ENCODE measurements at regions not wholly inside any gene's neighbourhood (a gene's known extent, or its start where the extent isn't known, plus 50 kb on each side); places are given as distances from the start of the nearest gene placed in this dataset.

GRCh38 chr1:55423376-55423775 is 208.2 kb upstream of the USP24 start:
- no peak for DNase-seq (ENCODE audit: low read depth, low spot score)

GRCh38 chr1:55420929-55421716 is 206.0 kb upstream of the USP24 start:
- DNase-seq (ENCODE audit: low read depth, low spot score): peak; percentile 46

GRCh38 chr1:55420026-55420425 is 204.9 kb upstream of the USP24 start:
- DNase-seq (ENCODE audit: low read depth, low spot score): no peak

- DNase-seq (ENCODE audit: low read depth, low spot score): no peak
Observed at GRCh38 chr1:55418208-55419000, 203.2 kb upstream of the USP24 start.

- no peak for DNase-seq (ENCODE audit: low read depth, low spot score)
Observed at GRCh38 chr1:55416164-55416842, 201.1 kb upstream of the USP24 start.

- DNase-seq (ENCODE audit: low read depth, low spot score): no peak
Observed at GRCh38 chr1:55413286-55413685, 198.1 kb upstream of the USP24 start.

GRCh38 chr1:55412060-55412459 is 196.9 kb upstream of the USP24 start:
- DNase-seq (ENCODE audit: low read depth, low spot score): no peak

GRCh38 chr1:55402671-55403464 is 187.7 kb upstream of the USP24 start:
- peak; percentile 44 for DNase-seq (ENCODE audit: low read depth, low spot score)

- peak; percentile 70 for DNase-seq (ENCODE audit: low read depth, low spot score)
Observed at GRCh38 chr1:55402142-55402541, 187.0 kb upstream of the USP24 start.

- no peak for DNase-seq (ENCODE audit: low read depth, low spot score)
Observed at GRCh38 chr1:55400508-55400907, 185.3 kb upstream of the USP24 start.

GRCh38 chr1:55399346-55399745 is 184.2 kb upstream of the USP24 start:
- peak; percentile 49 for DNase-seq (ENCODE audit: low read depth, low spot score)

GRCh38 chr1:55396381-55396891 is 181.3 kb upstream of the USP24 start:
- no peak for DNase-seq (ENCODE audit: low read depth, low spot score)

GRCh38 chr1:55388960-55389359 is 173.8 kb upstream of the USP24 start:
- DNase-seq (ENCODE audit: low read depth, low spot score): no peak

GRCh38 chr1:55387145-55387544 is 172.0 kb upstream of the USP24 start:
- no peak for DNase-seq (ENCODE audit: low read depth, low spot score)

- DNase-seq (ENCODE audit: low read depth, low spot score): no peak
Observed at GRCh38 chr1:55386456-55386855, 171.3 kb upstream of the USP24 start.

- DNase-seq (ENCODE audit: low read depth, low spot score): no peak
Observed at GRCh38 chr1:55385402-55386018, 170.3 kb upstream of the USP24 start.

- no peak for DNase-seq (ENCODE audit: low read depth, low spot score)
Observed at GRCh38 chr1:55384637-55385036, 169.5 kb upstream of the USP24 start.

- DNase-seq (ENCODE audit: low read depth, low spot score): peak; percentile 17
Observed at GRCh38 chr1:55382806-55383305, 167.7 kb upstream of the USP24 start.

GRCh38 chr1:55381983-55382382 is 166.8 kb upstream of the USP24 start:
- DNase-seq (ENCODE audit: low read depth, low spot score): no peak

- DNase-seq (ENCODE audit: low read depth, low spot score): no peak
Observed at GRCh38 chr1:55381491-55381890, 166.3 kb upstream of the USP24 start.

Measured in astrocyte of the hippocampus (primary cell).